AG10803 (cell line): ENCODE measurements at regions not wholly inside any gene's neighbourhood (a gene's known extent, or its start where the extent isn't known, plus 50 kb on each side); places are given as distances from the start of the nearest gene placed in this dataset.

Experiments used
- DNase-seq: peaks from one replicate; pipeline ENCODE4 v3.0.0; 2010; ENCODE audit warnings: low read depth
- H3K4me3 ChIP-seq: 2 replicates; pipeline ENCODE4 v1.5.1; 2011; ENCODE audit warnings: mild to moderate bottlenecking, low read length, control low read depth
- CTCF ChIP-seq: conservative IDR thresholded peaks from 2 replicates; pipeline ENCODE4 v1.5.1; 2011; ENCODE audit warnings: mild to moderate bottlenecking, low read length, control low read depth, inconsistent platforms

GRCh38 chr4:161143375-161143774, 1020.4 kb downstream of the FSTL5 start:
- no peak for DNase-seq
- no peak overlapping the region for H3K4me3 ChIP-seq
- no peak for TF ChIP-seq CTCF

- DNase-seq: no peak
- TF ChIP-seq CTCF: no peak
- no peak overlapping the region for H3K4me3 ChIP-seq
Measured at GRCh38 chr4:161134795-161135194, 1029.0 kb downstream of the FSTL5 start.

- no peak overlapping the region for H3K4me3 ChIP-seq
- TF ChIP-seq CTCF: no peak
- no peak for DNase-seq
Measured at GRCh38 chr4:161133586-161134276, 1030.1 kb downstream of the FSTL5 start.

GRCh38 chr4:161132715-161133425, 1030.9 kb downstream of the FSTL5 start:
- no peak overlapping the region for H3K4me3 ChIP-seq
- no peak for TF ChIP-seq CTCF
- no peak for DNase-seq

GRCh38 chr4:161121451-161121850, 1042.3 kb downstream of the FSTL5 start:
- no peak for TF ChIP-seq CTCF
- H3K4me3 ChIP-seq: no peak overlapping the region
- no peak for DNase-seq

GRCh38 chr4:161101881-161102280, 1061.9 kb downstream of the FSTL5 start:
- TF ChIP-seq CTCF: no peak
- no peak for DNase-seq
- H3K4me3 ChIP-seq: no peak overlapping the region

- no peak overlapping the region for H3K4me3 ChIP-seq
- no peak for TF ChIP-seq CTCF
- no peak for DNase-seq
Measured at GRCh38 chr4:161097821-161098220, 1066.0 kb downstream of the FSTL5 start.
